Colonic mucosa (tissue), 4 donors: ENCODE measurements at regions not wholly inside any gene's neighbourhood (a gene's known extent, or its start where the extent isn't known, plus 50 kb on each side); places are given as distances from the start of the nearest gene placed in this dataset.

Experiments used
- DNase-seq: peaks from one replicate; pipeline ENCODE4 v3.0.0-alpha.2; 2020
- H3K27ac ChIP-seq: fragments of 200-600 bp; one replicate; pipeline ENCODE4 v1.8.0; 2021
- H3K27me3 ChIP-seq: fragments of 200-600 bp; one replicate; pipeline ENCODE4 v1.8.0; 2021
- H3K36me3 ChIP-seq: fragments of 200-600 bp; one replicate; pipeline ENCODE4 v1.8.0; 2021
- H3K4me1 ChIP-seq: fragments of 200-600 bp; one replicate; pipeline ENCODE4 v1.8.0; 2021; ENCODE audit warnings: mild to moderate bottlenecking
- H3K4me3 ChIP-seq: fragments of 200-600 bp; one replicate; pipeline ENCODE4 v1.8.0; 2021
- H3K9ac ChIP-seq, 2 donors: one replicate each; pipeline ENCODE4 v1.7.0; 2013; ENCODE audit warnings: control low read depth in 2 of 2, low read depth in 2 of 2, low read length in 2 of 2
- H3K9me3 ChIP-seq: fragments of 200-600 bp; one replicate; pipeline ENCODE4 v1.8.0; 2021
- CTCF ChIP-seq: fragments of 200-600 bp; IDR thresholded peaks from one replicate; pipeline ENCODE4 v1.8.0; 2022; ENCODE audit warnings: antibody characterized with exemption, mild to moderate bottlenecking
- intact Hi-C: fragments of 100-400 bp; cut with DNase I; formaldehyde crosslinking; loops from one replicate; pipeline ENCODE4 v1.14.1; 2022
- donor health status: healthy.
- donor health status: DM: no; HTN: no; CAD: no.
- donor health status: DM: no; HTN: no; CAD: no.

- no peak for TF ChIP-seq CTCF
- no peaks in the 10 kb centered on the region for H3K9me3 ChIP-seq
- H3K27ac ChIP-seq, result no peak overlapping the region
- H3K9ac ChIP-seq, result no peak overlapping the region
- H3K4me3 ChIP-seq, result no peak overlapping the region
- H3K27me3 ChIP-seq, result no peaks in the 10 kb centered on the region
- intact Hi-C loops, result no loop called here
- no peak for DNase-seq
- no peaks in the 10 kb centered on the region for H3K36me3 ChIP-seq
- H3K4me1 ChIP-seq, result no peaks in the 10 kb centered on the region
Observed at GRCh38 chr20:22449188-22449973, 135.0 kb downstream of the FOXA2 start.

GRCh38 chr20:22447447-22447778 lies 137.0 kb downstream of the FOXA2 start:
- TF ChIP-seq CTCF, result no peak
- no peaks in the 10 kb centered on the region for H3K4me1 ChIP-seq
- no peaks in the 10 kb centered on the region for H3K36me3 ChIP-seq
- H3K4me3 ChIP-seq, result no peak overlapping the region
- H3K9ac ChIP-seq, result no peak overlapping the region
- H3K9me3 ChIP-seq, result no peaks in the 10 kb centered on the region
- no peaks in the 10 kb centered on the region for H3K27me3 ChIP-seq
- intact Hi-C loops, result no loop called here
- H3K27ac ChIP-seq, result no peak overlapping the region
- no peak for DNase-seq

- no peak overlapping the region for H3K27ac ChIP-seq
Observed at GRCh38 chr20:22446613-22447446, 137.5 kb downstream of the FOXA2 start.

GRCh38 chr20:22442318-22442717 lies 142.1 kb downstream of the FOXA2 start:
- H3K4me3 ChIP-seq, result no peak overlapping the region
- intact Hi-C loops, result no loop called here
- no peaks in the 10 kb centered on the region for H3K27me3 ChIP-seq
- H3K27ac ChIP-seq, result no peak overlapping the region
- no peak for DNase-seq
- H3K9me3 ChIP-seq, result no peaks in the 10 kb centered on the region
- no peaks in the 10 kb centered on the region for H3K4me1 ChIP-seq
- no peak overlapping the region for H3K9ac ChIP-seq
- TF ChIP-seq CTCF, result no peak
- no peaks in the 10 kb centered on the region for H3K36me3 ChIP-seq

More at GRCh38 chr20:22446613-22447446, 137.5 kb downstream of the FOXA2 start:
- DNase-seq, result no peak
- Histone ChIP-seq H3K4me3 (no peak overlapping the region), H3K9ac (no peak overlapping the region), H3K4me1 (no peaks in the 10 kb centered on the region), H3K9me3 (no peaks in the 10 kb centered on the region), H3K36me3 (no peaks in the 10 kb centered on the region), H3K27me3 (no peaks in the 10 kb centered on the region)
- no peak for TF ChIP-seq CTCF
- intact Hi-C loops, result no loop called here

GRCh38 chr20:22438926-22439325 lies 145.4 kb downstream of the FOXA2 start:
- H3K4me3 ChIP-seq, result no peak overlapping the region
- H3K9me3 ChIP-seq, result no peaks in the 10 kb centered on the region
- H3K36me3 ChIP-seq, result no peaks in the 10 kb centered on the region
- intact Hi-C loops, result no loop called here
- H3K27me3 ChIP-seq, result no peaks in the 10 kb centered on the region
- no peak for DNase-seq
- no peak overlapping the region for H3K27ac ChIP-seq
- no peak for TF ChIP-seq CTCF
- H3K4me1 ChIP-seq, result no peaks in the 10 kb centered on the region
- H3K9ac ChIP-seq, result no peak overlapping the region
